ENCODE measurements at regions not wholly inside any gene's neighbourhood (a gene's known extent, or its start where the extent isn't known, plus 50 kb on each side); places are given as distances from the start of the nearest gene placed in this dataset.
"Not testable (repeated sequence)": the region's sequence is repeated elsewhere in the genome, so short reads cannot be mapped to it uniquely, and the experiment has no call there.

DNA sequence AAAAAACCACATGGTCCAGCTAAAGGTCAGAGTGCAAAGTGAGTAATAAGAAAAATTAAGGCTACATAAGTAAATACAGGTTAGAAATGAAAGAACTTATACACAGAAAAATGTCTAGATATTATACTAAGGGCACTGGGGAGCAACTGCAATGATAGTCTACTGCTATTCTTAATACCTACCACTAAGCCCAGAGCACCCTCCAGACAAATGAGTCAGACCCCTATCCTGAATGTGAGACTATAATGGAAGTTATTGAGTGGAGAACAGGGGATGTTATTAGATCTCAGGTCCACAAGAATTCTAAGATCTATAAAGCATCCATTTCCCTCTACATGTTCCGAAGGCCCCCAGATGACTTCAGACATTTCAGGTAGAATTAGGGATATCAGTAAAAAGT lies 438.3 kb downstream of the PRELID2 start:
- ATAC-seq = no peak
- TF ChIP-seq GLIS3 (CRISPR knock-in tag; IDR thresholded peaks at IDR 0.05) (no peak), ZFP30 (CRISPR knock-in tag; IDR thresholded peaks at IDR 0.05) (no peak), ISL1 (CRISPR knock-in tag; IDR thresholded peaks at IDR 0.05) (no peak), ZNF8 (CRISPR knock-in tag; IDR thresholded peaks at IDR 0.05) (no peak), OSR1 (CRISPR knock-in tag; IDR thresholded peaks at IDR 0.05) (no peak), ARNTL (CRISPR knock-in tag; IDR thresholded peaks at IDR 0.05; ENCODE audit: borderline replicate concordance, low read depth) (no peak), CREB5 (CRISPR knock-in tag; IDR thresholded peaks at IDR 0.05; ENCODE audit: low read depth) (no peak), TCF4 (CRISPR knock-in tag; IDR thresholded peaks at IDR 0.05; ENCODE audit: borderline replicate concordance) (no peak)

DNA sequence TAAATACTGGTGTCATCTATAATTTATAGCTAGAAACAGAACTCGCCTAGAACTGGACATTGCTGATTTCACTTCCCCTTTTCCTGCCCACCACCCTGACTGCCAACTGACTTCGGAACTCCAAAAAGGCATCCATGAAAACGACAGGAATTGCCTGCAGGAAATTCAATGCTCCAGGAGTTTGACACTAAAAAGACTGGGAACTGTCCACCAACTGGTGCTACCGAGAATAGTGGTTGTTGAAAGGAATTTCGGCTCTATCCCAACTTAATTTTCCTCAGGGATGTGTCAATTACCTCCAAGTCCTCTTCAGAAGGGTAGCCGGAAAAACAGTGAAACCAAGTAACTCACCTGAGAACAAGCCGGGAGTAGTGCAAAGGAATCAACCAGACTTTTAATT lies 440.0 kb downstream of the PRELID2 start:
- not testable (repeated sequence) for ATAC-seq

DNA sequence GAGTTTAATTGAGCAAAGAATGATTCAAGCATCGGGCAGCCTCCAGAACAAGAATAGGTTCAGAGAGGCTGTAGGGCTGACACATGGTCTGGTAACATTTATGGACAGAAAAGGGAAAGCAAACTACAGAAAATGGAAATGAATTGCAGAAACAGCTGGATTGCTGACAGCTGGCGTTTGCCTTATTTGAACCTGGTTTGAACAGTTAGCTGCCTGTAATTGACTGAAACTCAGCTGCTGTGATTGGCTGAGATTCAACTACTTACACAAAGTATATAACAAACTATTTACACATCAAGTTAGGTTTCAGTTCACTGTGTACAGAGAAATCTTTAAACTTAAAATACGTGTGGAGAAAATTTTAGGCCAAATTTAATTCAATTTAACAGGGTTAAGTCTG lies 441.7 kb downstream of the PRELID2 start:
- no peak for ATAC-seq
- no peak for TF ChIP-seq ZC3H10 (CRISPR knock-in tag; IDR thresholded peaks at IDR 0.05)
- no peak for TF ChIP-seq ESRRG (CRISPR knock-in tag; IDR thresholded peaks at IDR 0.05)
- no peak for TF ChIP-seq TOX (CRISPR knock-in tag; IDR thresholded peaks at IDR 0.05; ENCODE audit: borderline replicate concordance)
- TF ChIP-seq OSR1 (CRISPR knock-in tag; IDR thresholded peaks at IDR 0.05) = no peak
- TF ChIP-seq ISL1 (CRISPR knock-in tag; IDR thresholded peaks at IDR 0.05) = no peak
- TF ChIP-seq RARB (CRISPR knock-in tag; IDR thresholded peaks at IDR 0.05) = no peak
- TF ChIP-seq ZNF70 (CRISPR knock-in tag; IDR thresholded peaks at IDR 0.05) = no peak

GRCh38 chr5:145389047-145389446 lies 446.1 kb downstream of the PRELID2 start:
- no peak for TF ChIP-seq OSR1 (CRISPR knock-in tag; IDR thresholded peaks at IDR 0.05)
- TF ChIP-seq ZNF565 (CRISPR knock-in tag; conservative IDR thresholded peaks at IDR 0.05; ENCODE audit: low read depth) = no peak
- TF ChIP-seq CSDC2 (CRISPR knock-in tag; IDR thresholded peaks at IDR 0.05) = no peak
- TF ChIP-seq BACH2 (CRISPR knock-in tag; IDR thresholded peaks at IDR 0.05; ENCODE audit: borderline replicate concordance) = no peak
- ATAC-seq = no peak

GRCh38 chr5:145385276-145385675 lies 449.9 kb downstream of the PRELID2 start:
- no peak for ATAC-seq
- no peak for TF ChIP-seq SNAI2 (CRISPR knock-in tag; IDR thresholded peaks at IDR 0.05)
- TF ChIP-seq BACH2 (CRISPR knock-in tag; IDR thresholded peaks at IDR 0.05; ENCODE audit: borderline replicate concordance) = no peak
- TF ChIP-seq TOX (CRISPR knock-in tag; IDR thresholded peaks at IDR 0.05; ENCODE audit: borderline replicate concordance) = no peak
- no peak for TF ChIP-seq ARNTL (CRISPR knock-in tag; IDR thresholded peaks at IDR 0.05; ENCODE audit: borderline replicate concordance, low read depth)
- TF ChIP-seq PPARA (CRISPR knock-in tag; IDR thresholded peaks at IDR 0.05; ENCODE audit: borderline replicate concordance) = no peak
- no peak for TF ChIP-seq CSDC2 (CRISPR knock-in tag; IDR thresholded peaks at IDR 0.05)
- TF ChIP-seq, protein P1, sequence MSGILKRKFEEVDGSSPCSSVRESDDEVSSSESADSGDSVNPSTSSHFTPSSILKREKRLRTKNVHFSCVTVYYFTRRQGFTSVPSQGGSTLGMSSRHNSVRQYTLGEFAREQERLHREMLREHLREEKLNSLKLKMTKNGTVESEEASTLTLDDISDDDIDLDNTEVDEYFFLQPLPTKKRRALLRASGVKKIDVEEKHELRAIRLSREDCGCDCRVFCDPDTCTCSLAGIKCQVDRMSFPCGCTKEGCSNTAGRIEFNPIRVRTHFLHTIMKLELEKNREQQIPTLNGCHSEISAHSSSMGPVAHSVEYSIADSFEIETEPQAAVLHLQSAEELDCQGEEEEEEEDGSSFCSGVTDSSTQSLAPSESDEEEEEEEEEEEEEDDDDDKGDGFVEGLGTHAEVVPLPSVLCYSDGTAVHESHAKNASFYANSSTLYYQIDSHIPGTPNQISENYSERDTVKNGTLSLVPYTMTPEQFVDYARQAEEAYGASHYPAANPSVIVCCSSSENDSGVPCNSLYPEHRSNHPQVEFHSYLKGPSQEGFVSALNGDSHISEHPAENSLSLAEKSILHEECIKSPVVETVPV (CRISPR knock-in tag; IDR thresholded peaks at IDR 0.05) = no peak
- TF ChIP-seq ISL1 (CRISPR knock-in tag; IDR thresholded peaks at IDR 0.05) = no peak
- TF ChIP-seq RARB (CRISPR knock-in tag; IDR thresholded peaks at IDR 0.05) = no peak
- TF ChIP-seq CREB5 (CRISPR knock-in tag; IDR thresholded peaks at IDR 0.05; ENCODE audit: low read depth) = no peak
- no peak for TF ChIP-seq ZFP3 (CRISPR knock-in tag; IDR thresholded peaks at IDR 0.05)
- no peak for TF ChIP-seq ZC3H10 (CRISPR knock-in tag; IDR thresholded peaks at IDR 0.05)
- TF ChIP-seq ZNF565 (CRISPR knock-in tag; conservative IDR thresholded peaks at IDR 0.05; ENCODE audit: low read depth) = no peak
- TF ChIP-seq ZFP30 (CRISPR knock-in tag; IDR thresholded peaks at IDR 0.05) = no peak
- TF ChIP-seq TCF4 (CRISPR knock-in tag; IDR thresholded peaks at IDR 0.05; ENCODE audit: borderline replicate concordance) = no peak
- TF ChIP-seq ZNF8 (CRISPR knock-in tag; IDR thresholded peaks at IDR 0.05) = no peak
- TF ChIP-seq, protein P2, sequence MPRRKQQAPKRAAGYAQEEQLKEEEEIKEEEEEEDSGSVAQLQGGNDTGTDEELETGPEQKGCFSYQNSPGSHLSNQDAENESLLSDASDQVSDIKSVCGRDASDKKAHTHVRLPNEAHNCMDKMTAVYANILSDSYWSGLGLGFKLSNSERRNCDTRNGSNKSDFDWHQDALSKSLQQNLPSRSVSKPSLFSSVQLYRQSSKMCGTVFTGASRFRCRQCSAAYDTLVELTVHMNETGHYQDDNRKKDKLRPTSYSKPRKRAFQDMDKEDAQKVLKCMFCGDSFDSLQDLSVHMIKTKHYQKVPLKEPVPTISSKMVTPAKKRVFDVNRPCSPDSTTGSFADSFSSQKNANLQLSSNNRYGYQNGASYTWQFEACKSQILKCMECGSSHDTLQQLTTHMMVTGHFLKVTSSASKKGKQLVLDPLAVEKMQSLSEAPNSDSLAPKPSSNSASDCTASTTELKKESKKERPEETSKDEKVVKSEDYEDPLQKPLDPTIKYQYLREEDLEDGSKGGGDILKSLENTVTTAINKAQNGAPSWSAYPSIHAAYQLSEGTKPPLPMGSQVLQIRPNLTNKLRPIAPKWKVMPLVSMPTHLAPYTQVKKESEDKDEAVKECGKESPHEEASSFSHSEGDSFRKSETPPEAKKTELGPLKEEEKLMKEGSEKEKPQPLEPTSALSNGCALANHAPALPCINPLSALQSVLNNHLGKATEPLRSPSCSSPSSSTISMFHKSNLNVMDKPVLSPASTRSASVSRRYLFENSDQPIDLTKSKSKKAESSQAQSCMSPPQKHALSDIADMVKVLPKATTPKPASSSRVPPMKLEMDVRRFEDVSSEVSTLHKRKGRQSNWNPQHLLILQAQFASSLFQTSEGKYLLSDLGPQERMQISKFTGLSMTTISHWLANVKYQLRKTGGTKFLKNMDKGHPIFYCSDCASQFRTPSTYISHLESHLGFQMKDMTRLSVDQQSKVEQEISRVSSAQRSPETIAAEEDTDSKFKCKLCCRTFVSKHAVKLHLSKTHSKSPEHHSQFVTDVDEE (CRISPR knock-in tag; IDR thresholded peaks at IDR 0.05) = no peak
